GM18951 (cell line): ENCODE measurements at regions not wholly inside any gene's neighbourhood (a gene's known extent, or its start where the extent isn't known, plus 50 kb on each side); places are given as distances from the start of the nearest gene placed in this dataset.

Source experiments
- POLR2A ChIP-seq: IDR thresholded peaks from 4 replicates; pipeline ENCODE4 v1.6.1; 2011; ENCODE audit warnings: mild to moderate bottlenecking; ENCODE audit not compliant: insufficient read length, insufficient read depth; ENCODE audit errors: extremely low read depth
- in situ Hi-C: fragments of 300-500 bp; cut with MboI; formaldehyde crosslinking; loops from one replicate; pipeline ENCODE4 v1.12.0; 2022; ENCODE audit warnings: low sequenced_read_pairs, mixed read lengths, inconsistent platforms; ENCODE audit not compliant: unreplicated experiment

DNA sequence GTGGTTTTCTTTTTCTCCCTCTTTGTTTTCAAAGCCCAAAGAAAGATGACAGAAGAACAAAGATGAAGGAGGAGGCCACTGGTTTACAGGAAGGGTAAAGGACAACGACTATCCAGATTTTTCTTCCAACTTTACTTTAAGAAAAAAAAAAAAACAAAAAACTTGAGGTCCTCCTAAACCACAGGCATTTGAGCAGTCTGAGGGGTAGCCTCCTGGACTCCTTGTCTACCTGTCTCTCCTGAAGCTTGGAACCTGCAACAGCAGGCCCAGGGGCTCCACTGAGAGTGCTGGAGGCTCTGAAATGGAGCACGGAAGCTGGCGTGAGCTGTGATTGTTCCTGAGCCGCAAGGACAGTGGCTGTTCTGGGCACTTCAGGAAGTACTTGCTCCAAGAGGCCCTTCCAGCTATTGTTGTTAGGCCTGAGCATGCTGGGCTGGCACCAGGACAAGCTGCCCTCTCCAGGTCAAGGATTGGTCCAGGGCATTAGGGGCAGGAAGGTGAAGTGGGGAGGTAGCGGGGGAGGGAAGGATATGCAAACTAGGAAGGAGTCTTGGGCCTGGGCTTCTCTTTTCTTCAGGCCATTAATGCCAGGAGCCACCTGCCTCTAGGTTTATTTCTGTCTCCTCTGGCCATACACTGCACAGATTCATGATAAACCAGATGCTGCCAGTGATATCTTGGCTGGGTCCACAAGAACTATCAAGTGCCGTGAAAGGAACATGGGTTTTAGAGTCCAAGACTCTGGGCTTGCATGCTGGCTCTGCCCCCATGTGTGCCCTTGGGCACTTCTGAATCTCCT, 147.3 kb downstream of the CCDC34 start:
- in situ Hi-C loops, result no loop called here
- TF ChIP-seq POLR2A, result no peak

DNA sequence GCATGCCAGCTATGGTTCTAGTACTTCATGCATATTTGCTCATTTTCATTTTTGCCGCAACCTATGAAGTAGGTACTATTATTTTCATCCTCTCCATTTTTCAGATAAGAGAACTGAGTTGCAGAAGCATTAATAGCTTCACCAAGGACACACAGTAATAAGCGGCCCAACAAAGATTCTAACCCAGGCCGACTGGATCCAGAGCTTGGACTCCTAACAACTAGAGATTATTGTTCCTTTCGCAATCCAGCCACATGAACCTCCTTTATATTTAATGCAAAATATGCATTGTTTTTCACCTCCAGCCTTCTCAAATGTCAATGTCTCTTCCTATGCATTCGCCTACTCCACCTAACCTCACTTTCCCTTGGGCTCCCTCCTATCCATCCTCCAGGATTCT, 148.3 kb downstream of the CCDC34 start:
- in situ Hi-C loops, result no loop called here
- no peak for TF ChIP-seq POLR2A

DNA sequence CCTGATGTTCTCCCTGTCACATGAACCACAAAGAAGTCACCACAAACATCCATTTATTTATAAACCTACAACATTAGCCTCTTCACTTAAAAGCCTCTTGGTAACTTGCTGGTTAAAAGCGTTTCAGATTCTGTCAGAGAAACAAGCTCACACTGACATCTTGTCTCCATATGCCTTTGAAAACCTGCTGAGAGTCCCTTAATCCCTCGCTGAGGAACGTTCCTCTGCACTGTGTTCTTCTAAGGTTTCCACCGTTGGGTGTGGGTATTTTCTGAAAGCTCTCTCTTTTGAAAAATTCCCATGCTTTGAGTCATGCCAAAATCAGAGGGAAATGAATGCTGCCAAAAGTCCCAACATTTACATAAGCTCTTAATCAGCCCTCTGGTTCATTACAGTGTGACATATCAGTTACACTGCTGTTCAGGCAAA, 149.8 kb downstream of the CCDC34 start:
- no peak for TF ChIP-seq POLR2A
- in situ Hi-C loops, result no loop called here

DNA sequence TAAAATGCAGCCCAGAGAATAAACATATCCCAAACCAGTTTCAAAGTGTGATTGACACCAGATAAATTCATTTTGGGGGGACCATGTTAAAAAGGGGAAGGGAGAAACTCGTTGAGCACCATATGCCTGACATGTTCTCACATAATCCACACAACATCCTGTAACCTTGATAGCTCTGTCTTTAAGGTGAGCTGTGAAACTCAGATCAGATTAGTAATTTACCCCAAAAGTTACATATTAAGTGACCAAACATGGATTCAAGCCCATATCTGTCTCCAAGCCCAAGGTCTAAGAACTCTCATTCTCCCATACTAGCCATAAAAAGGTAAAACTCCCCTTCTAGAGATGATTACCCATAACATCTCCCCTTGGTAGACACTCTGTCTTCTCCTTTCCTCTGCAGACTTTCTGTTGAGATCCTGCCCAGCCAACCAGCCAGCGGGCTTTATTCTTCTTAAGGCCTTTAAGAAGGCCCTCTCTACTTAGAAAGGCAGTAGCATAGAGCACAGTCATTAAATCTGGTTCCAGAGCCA, 150.7 kb downstream of the CCDC34 start:
- in situ Hi-C loops, result no loop called here
- TF ChIP-seq POLR2A, result no peak

DNA sequence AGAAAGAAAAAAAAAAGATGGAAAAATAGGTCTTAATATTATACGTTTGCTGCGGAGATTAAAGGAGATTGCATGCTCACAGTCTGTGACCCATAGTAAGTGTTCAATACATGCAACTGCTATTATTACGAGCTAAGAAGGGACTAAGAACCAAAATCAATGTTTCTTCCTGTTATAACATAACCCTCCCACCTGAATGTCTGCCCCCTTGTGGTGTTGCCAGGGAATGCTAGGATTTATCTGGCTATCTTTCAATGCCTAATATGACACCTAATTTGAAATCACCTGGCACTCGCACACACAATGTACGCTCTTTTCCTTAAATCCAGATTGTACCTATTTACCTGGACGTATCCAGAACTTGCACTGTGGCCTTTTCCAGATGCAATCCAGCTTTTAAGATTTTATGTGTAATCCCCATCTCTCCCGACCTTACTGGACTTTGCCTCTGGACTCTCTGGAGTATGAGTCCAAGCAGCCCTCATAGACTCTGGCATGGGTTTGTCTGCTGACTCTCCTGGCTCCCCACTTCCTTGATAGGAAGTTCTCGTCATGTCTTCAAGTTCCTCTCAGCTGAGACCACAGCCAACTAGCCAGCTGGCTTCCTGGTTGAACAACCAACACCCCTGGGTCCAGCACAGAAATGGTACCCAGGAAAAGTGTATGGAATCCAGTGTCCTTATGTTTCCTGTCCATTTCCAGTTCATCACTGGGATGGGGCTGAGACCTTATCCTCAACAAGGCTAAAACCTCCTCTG, 151.5 kb downstream of the CCDC34 start:
- TF ChIP-seq POLR2A, result no peak
- in situ Hi-C loops, result no loop called here

DNA sequence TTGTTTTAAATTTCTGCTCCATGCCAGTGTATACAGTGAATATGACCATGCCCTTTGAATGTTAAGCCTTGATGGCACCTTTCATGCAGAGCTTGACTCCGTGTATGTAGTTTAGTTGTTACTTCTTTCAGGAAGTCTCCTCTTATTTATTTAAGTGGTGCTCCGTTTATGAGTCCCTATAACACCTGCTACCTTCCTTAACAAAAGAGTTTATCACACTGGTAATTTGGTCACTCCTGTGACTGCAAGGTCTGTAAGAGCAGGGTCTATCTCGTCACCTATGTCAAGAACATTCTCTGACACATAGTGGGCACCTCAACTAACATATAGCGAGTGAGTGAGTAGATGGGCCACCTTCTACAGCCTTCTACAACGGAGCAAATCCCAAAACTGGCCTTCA, 152.5 kb downstream of the CCDC34 start:
- in situ Hi-C loops, result no loop called here
- TF ChIP-seq POLR2A, result no peak

- in situ Hi-C loops, result no loop called here
- TF ChIP-seq POLR2A, result no peak
Observed at GRCh38 chr11:27209562-27210005, 153.4 kb downstream of the CCDC34 start.

DNA sequence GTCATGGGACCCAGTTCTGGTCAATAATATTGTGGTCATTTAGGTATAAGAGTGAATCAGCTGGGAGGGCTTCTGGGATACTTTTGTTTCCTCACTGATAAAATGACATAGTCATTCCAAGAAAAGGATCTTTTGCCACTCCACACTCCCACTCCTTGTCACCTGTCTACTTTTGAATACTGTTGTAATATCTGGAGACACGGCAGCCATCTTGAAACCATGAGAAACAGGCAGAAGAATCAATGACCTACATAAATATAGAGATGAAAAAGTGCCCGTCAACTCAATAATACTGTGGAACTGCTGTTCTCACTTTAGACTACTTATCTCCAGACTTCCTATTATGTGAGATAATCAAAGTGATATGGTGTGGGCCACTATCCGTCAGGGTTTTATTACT, 154.2 kb downstream of the CCDC34 start:
- in situ Hi-C loops, result no loop called here
- TF ChIP-seq POLR2A, result no peak

- in situ Hi-C loops, result no loop called here
- TF ChIP-seq POLR2A, result no peak
Observed at GRCh38 chr11:27207025-27207650, 155.9 kb downstream of the CCDC34 start.

GRCh38 chr11:27205779-27206570, 157.0 kb downstream of the CCDC34 start:
- in situ Hi-C loops, result no loop called here
- TF ChIP-seq POLR2A, result no peak

- no peak for TF ChIP-seq POLR2A
- in situ Hi-C loops, result no loop called here
Observed at GRCh38 chr11:27205250-27205649, 157.8 kb downstream of the CCDC34 start.

DNA sequence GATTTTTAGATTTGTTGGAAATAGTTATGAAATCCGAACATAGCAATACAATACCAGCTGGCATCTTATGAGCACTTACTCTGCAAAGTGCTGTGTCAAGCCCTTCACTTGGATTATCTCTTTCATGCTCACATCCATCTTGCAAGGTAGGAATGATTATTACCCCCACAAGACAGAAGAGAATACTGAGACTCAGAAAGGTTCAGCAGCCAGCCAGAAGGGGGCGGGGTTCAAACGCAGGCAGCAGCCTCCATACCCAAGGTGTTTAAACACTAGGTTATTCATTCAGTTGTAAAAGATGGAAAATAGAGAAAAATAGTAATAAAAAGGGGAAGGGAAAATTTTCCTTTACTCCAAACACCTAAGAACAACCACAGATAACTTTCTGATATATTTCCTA, 158.5 kb downstream of the CCDC34 start:
- in situ Hi-C loops, result no loop called here
- no peak for TF ChIP-seq POLR2A
